MM.1S (cell line): ENCODE measurements at regions not wholly inside any gene's neighbourhood (a gene's known extent, or its start where the extent isn't known, plus 50 kb on each side); places are given as distances from the start of the nearest gene placed in this dataset.

Experiments used
- DNase-seq: peaks from one replicate; pipeline ENCODE4 v3.0.0-alpha.2; 2015
- H2AFZ ChIP-seq: fragments of 300-600 bp; sonication (generic); 2 replicates; pipeline ENCODE4 v1.6.0; 2016; ENCODE audit warnings: antibody characterized with exemption, low read length
- H3F3A ChIP-seq: fragments of 300-600 bp; sonication (generic); 2 replicates; pipeline ENCODE4 v1.6.1; 2016; ENCODE audit warnings: mild to moderate bottlenecking, antibody characterized with exemption, low read length, moderate library complexity, mixed read lengths; ENCODE audit not compliant: insufficient read depth
- H3K27ac ChIP-seq: fragments of 300-600 bp; sonication (generic); 2 replicates; pipeline ENCODE4 v1.5.1; 2016; ENCODE audit warnings: mild to moderate bottlenecking, low read length
- H3K27me3 ChIP-seq: fragments of 300-600 bp; sonication (generic); replicated peaks from 2 replicates; pipeline ENCODE4 v1.6.0; 2016; ENCODE audit warnings: low read length; ENCODE audit not compliant: insufficient read depth
- H3K36me3 ChIP-seq: fragments of 300-600 bp; sonication (generic); replicated peaks from 2 replicates; pipeline ENCODE4 v1.6.1; 2016; ENCODE audit warnings: mild to moderate bottlenecking, low read length, mixed read lengths; ENCODE audit not compliant: insufficient read depth
- H3K4me1 ChIP-seq: fragments of 300-600 bp; sonication (generic); 2 replicates; pipeline ENCODE4 v1.6.1; 2016; ENCODE audit warnings: low read length, mixed read lengths
- H3K4me2 ChIP-seq: fragments of 300-600 bp; sonication (generic); 2 replicates; pipeline ENCODE4 v1.6.0; 2016; ENCODE audit warnings: low read depth, low read length
- H3K4me3 ChIP-seq: fragments of 300-600 bp; sonication (generic); 2 replicates; pipeline ENCODE4 v1.5.1; 2016; ENCODE audit warnings: low read length, mixed read lengths
- H3K79me2 ChIP-seq: fragments of 300-600 bp; sonication (generic); 2 replicates; pipeline ENCODE4 v1.6.1; 2016; ENCODE audit warnings: mixed run types, low read length, mixed read lengths
- H3K9ac ChIP-seq: fragments of 300-600 bp; sonication (generic); 2 replicates; pipeline ENCODE4 v1.6.1; 2016; ENCODE audit warnings: low read length, mixed read lengths
- H3K9me2 ChIP-seq: fragments of 300-600 bp; sonication (generic); replicated peaks from 2 replicates; pipeline ENCODE4 v1.6.1; 2016; ENCODE audit warnings: mild to moderate bottlenecking, low read length, mixed read lengths; ENCODE audit not compliant: insufficient read depth
- H3K9me3 ChIP-seq: fragments of 300-600 bp; sonication (generic); replicated peaks from 2 replicates; pipeline ENCODE4 v1.6.1; 2016; ENCODE audit warnings: mild to moderate bottlenecking, low read length, mixed read lengths; ENCODE audit not compliant: insufficient read depth
- H4K20me1 ChIP-seq: fragments of 300-600 bp; sonication (generic); 2 replicates; pipeline ENCODE4 v1.6.1; 2016; ENCODE audit warnings: mild to moderate bottlenecking, low read length, moderate library complexity, mixed read lengths; ENCODE audit not compliant: insufficient read depth
- CTCF ChIP-seq: fragments of 300-600 bp; sonication (generic); IDR thresholded peaks from 2 replicates; pipeline ENCODE4 v1.5.1; 2016; ENCODE audit warnings: antibody characterized with exemption, low read length, mixed read lengths
- EZH2 ChIP-seq: fragments of 300-600 bp; sonication (generic); optimal IDR thresholded peaks from 2 replicates; pipeline ENCODE3; 2017; ENCODE audit warnings: low read depth, mild to moderate bottlenecking, antibody characterized with exemption, low read length, mixed read lengths
- EZH2phosphoT487 ChIP-seq: fragments of 300-600 bp; sonication (generic); IDR thresholded peaks from 2 replicates; pipeline ENCODE4 v1.6.1; 2018; ENCODE audit warnings: antibody characterized with exemption, low read length

GRCh38 chr12:25009496-25010092 lies 60.7 kb upstream of the BCAT1 start:
- no peak overlapping the region for H3K4me2 ChIP-seq
- H3K9me2 ChIP-seq: no peaks in the 10 kb centered on the region
- no peak overlapping the region for H3K9ac ChIP-seq
- H3K27me3 ChIP-seq: no peaks in the 10 kb centered on the region
- DNase-seq: no peak
- H3K4me3 ChIP-seq: no peak overlapping the region
- H3K27ac ChIP-seq: no peak overlapping the region
- no peaks in the 10 kb centered on the region for H3K79me2 ChIP-seq
- H3K9me3 ChIP-seq: no peaks in the 10 kb centered on the region
- H3K4me1 ChIP-seq: no peaks in the 10 kb centered on the region
- H4K20me1 ChIP-seq: no peaks in the 10 kb centered on the region
- H2AFZ ChIP-seq: no peak overlapping the region
- TF ChIP-seq CTCF (no peak), EZH2 (no peak), EZH2phosphoT487 (no peak)
- H3F3A ChIP-seq: no peaks in the 10 kb centered on the region
- H3K36me3 ChIP-seq: no peaks in the 10 kb centered on the region

GRCh38 chr12:25005376-25005775 lies 56.5 kb upstream of the BCAT1 start:
- Histone ChIP-seq H3K4me2 (no peak overlapping the region), H2AFZ (no peak overlapping the region)

DNA sequence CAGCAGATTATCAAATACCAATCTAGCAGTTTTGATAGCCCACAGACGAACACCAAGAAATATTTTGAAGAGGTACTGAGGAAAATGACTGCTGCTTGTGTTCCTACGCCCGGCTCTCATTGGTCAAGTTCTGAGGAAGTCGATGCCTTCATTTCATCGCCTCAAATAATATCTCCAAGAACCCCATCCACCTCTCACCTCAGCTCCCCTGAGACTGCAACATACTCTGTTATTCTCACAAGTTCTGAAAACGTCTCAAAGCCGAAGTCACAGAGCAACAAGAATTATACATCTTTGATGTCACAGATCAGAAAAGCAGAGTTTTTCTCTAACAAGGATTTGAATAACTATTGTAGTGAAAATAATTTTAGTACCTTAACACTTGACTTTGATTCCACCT lies 55.5 kb upstream of the BCAT1 start:
- Histone ChIP-seq H2AFZ (no peak overlapping the region), H3K4me3 (no peak overlapping the region)

More at GRCh38 chr12:25005376-25005775, 56.5 kb upstream of the BCAT1 start:
- no peaks in the 10 kb centered on the region for H3K27me3 ChIP-seq
- DNase-seq: no peak
- no peaks in the 10 kb centered on the region for H4K20me1 ChIP-seq
- H3F3A ChIP-seq: no peaks in the 10 kb centered on the region
- no peak for TF ChIP-seq EZH2phosphoT487
- TF ChIP-seq CTCF: no peak
- TF ChIP-seq EZH2: no peak
- no peaks in the 10 kb centered on the region for H3K79me2 ChIP-seq
- H3K9ac ChIP-seq: no peak overlapping the region
- 0 out of 2 replicates have a peak, but pooled peaks cover 4% of the 10 kb centered on the region for H3K4me1 ChIP-seq
- no peak overlapping the region for H3K4me3 ChIP-seq
- no peaks in the 10 kb centered on the region for H3K9me3 ChIP-seq
- no peaks in the 10 kb centered on the region for H3K36me3 ChIP-seq
- H3K9me2 ChIP-seq: no peaks in the 10 kb centered on the region
- H3K27ac ChIP-seq: no peak overlapping the region

More for the DNA sequence above, 55.5 kb upstream of the BCAT1 start:
- Histone ChIP-seq H3K36me3 (no peaks in the 10 kb centered on the region), H3K4me2 (no peak overlapping the region), H3K79me2 (no peaks in the 10 kb centered on the region), H3K9me2 (no peaks in the 10 kb centered on the region), H3F3A (no peaks in the 10 kb centered on the region), H4K20me1 (no peaks in the 10 kb centered on the region), H3K27ac (no peak overlapping the region), H3K9me3 (no peaks in the 10 kb centered on the region), H3K4me1 (peaks cover 12% of the 10 kb centered on the region; the same call in 1 of the 2 replicates), H3K27me3 (no peaks in the 10 kb centered on the region), H3K9ac (no peak overlapping the region)
- no peak for DNase-seq
- TF ChIP-seq CTCF: no peak
- TF ChIP-seq EZH2: no peak
- TF ChIP-seq EZH2phosphoT487: no peak
